MCF 10A (cell line): ENCODE measurements at regions not wholly inside any gene's neighbourhood (a gene's known extent, or its start where the extent isn't known, plus 50 kb on each side); places are given as distances from the start of the nearest gene placed in this dataset.
A peak's percentile ranks its signal among the peaks of the same experiment; 100 is the strongest.

Source experiments
- BruUV-seq: library from RNA; stranded (reverse); fragments of 400-500 nt; replicated peaks from 2 replicates; lab custom pipeline; 2021; lab: Mats Ljungman, UMichigan
- CTCF ChIA-PET: fragments of 300-600 bp; sonication (Branson Sonifier 250); formaldehyde crosslinking; extraction: SDS; loops from one replicate; lab custom pipeline; 2021; ENCODE audit warnings: antibody characterized with exemption, inconsistent platforms; lab: Yijun Ruan, JAX
- POLR2A ChIA-PET: fragments of 300-600, 350-650 bp; sonication (Branson Sonifier 250); formaldehyde crosslinking; extraction: SDS; loops from one replicate; lab custom pipeline; 2020; ENCODE audit warnings: antibody characterized with exemption, inconsistent platforms; lab: Yijun Ruan, JAX
- DNase-seq: peaks from one replicate; pipeline ENCODE4 v3.0.0-alpha.2; 2018; ENCODE audit not compliant: unreplicated experiment
- H3K27ac Mint-ChIP-seq: one replicate; pipeline ENCODE4 v1.8.0; 2022; ENCODE audit warnings: mild to moderate bottlenecking, low read depth, mixed read lengths; ENCODE audit not compliant: unreplicated experiment
- H3K27me3 Mint-ChIP-seq: one replicate; pipeline ENCODE4 v1.8.0; 2022; ENCODE audit warnings: mixed read lengths; ENCODE audit not compliant: insufficient read depth, unreplicated experiment
- H3K36me3 Mint-ChIP-seq: one replicate; pipeline ENCODE4 v1.8.0; 2022; ENCODE audit warnings: mild to moderate bottlenecking, moderate library complexity, mixed read lengths; ENCODE audit not compliant: insufficient read depth, unreplicated experiment
- H3K4me1 Mint-ChIP-seq: one replicate; pipeline ENCODE4 v1.8.0; 2022; ENCODE audit warnings: mixed read lengths; ENCODE audit not compliant: insufficient read depth, unreplicated experiment
- H3K4me3 Mint-ChIP-seq: one replicate; pipeline ENCODE4 v1.8.0; 2022; ENCODE audit warnings: mild to moderate bottlenecking, moderate library complexity, mixed read lengths; ENCODE audit not compliant: unreplicated experiment
- H3K9me3 Mint-ChIP-seq: one replicate; pipeline ENCODE4 v1.8.0; 2022; ENCODE audit warnings: mixed read lengths; ENCODE audit not compliant: unreplicated experiment
- CTCF ChIP-seq: fragments of 200-600 bp; IDR thresholded peaks from one replicate; pipeline ENCODE4 v1.8.0; 2022; ENCODE audit warnings: antibody characterized with exemption, mild to moderate bottlenecking; ENCODE audit not compliant: unreplicated experiment
- intact Hi-C: fragments of 100-400 bp; cut with micrococcal nuclease; formaldehyde crosslinking; loops from 2 replicates; pipeline ENCODE4 v1.14.1; 2022

GRCh38 chr6:145306489-145306888 is 428.8 kb downstream of the EPM2A start:
- Mint-ChIP-seq H3K27ac (no peak overlapping the region), H3K4me1 (no peaks in the 10 kb centered on the region), H3K9me3 (no peaks in the 10 kb centered on the region), H3K27me3 (no peaks in the 10 kb centered on the region), H3K36me3 (no peaks in the 10 kb centered on the region), H3K4me3 (no peak overlapping the region)
- POLR2A ChIA-PET = no interaction called here
- intact Hi-C loops = no loop called here
- CTCF ChIA-PET = no interaction called here
- no peak for DNase-seq
- BruUV-seq = no TSS peak
- TF ChIP-seq CTCF = no peak

GRCh38 chr6:145309842-145310535 is 425.3 kb downstream of the EPM2A start:
- no peaks in the 10 kb centered on the region for H3K4me1 Mint-ChIP-seq
- no peak overlapping the region for H3K4me3 Mint-ChIP-seq
- no peaks in the 10 kb centered on the region for H3K9me3 Mint-ChIP-seq
- H3K27ac Mint-ChIP-seq = no peak overlapping the region
- DNase-seq = peak; percentile 25
- POLR2A ChIA-PET = no interaction called here
- intact Hi-C loops = no loop called here
- BruUV-seq = no TSS peak
- CTCF ChIA-PET = interaction anchor here (0.6 kb wide), 1 partner anchor 29 kb away, joined by 6 read pairs; no protein-coding TSS in a partner anchor
- TF ChIP-seq CTCF = no peak
- H3K27me3 Mint-ChIP-seq = no peaks in the 10 kb centered on the region
- H3K36me3 Mint-ChIP-seq = no peaks in the 10 kb centered on the region

- Mint-ChIP-seq H3K27me3 (no peaks in the 10 kb centered on the region), H3K9me3 (no peaks in the 10 kb centered on the region), H3K36me3 (no peaks in the 10 kb centered on the region), H3K27ac (no peak overlapping the region), H3K4me1 (no peaks in the 10 kb centered on the region), H3K4me3 (no peak overlapping the region)
- intact Hi-C loops = no loop called here
- TF ChIP-seq CTCF = no peak
- DNase-seq = no peak
- BruUV-seq = no TSS peak
- ChIA-PET CTCF (interaction anchor here (0.7 kb wide), 1 partner anchor 384 kb away, joined by 3 read pairs; no protein-coding TSS in a partner anchor), POLR2A (no interaction called here)
These were observed 422.8 kb downstream of the EPM2A start for GRCh38 chr6:145312481-145312880.

GRCh38 chr6:145313041-145313855 is 422.1 kb downstream of the EPM2A start:
- ChIA-PET CTCF (no interaction called here), POLR2A (no interaction called here)
- no peak overlapping the region for H3K4me3 Mint-ChIP-seq
- no peak for DNase-seq
- no TSS peak for BruUV-seq
- no peak for TF ChIP-seq CTCF
- no peaks in the 10 kb centered on the region for H3K9me3 Mint-ChIP-seq
- intact Hi-C loops = no loop called here
- H3K27ac Mint-ChIP-seq = no peak overlapping the region
- H3K4me1 Mint-ChIP-seq = no peaks in the 10 kb centered on the region
- H3K36me3 Mint-ChIP-seq = no peaks in the 10 kb centered on the region
- no peaks in the 10 kb centered on the region for H3K27me3 Mint-ChIP-seq
